GM12878 (cell line): ENCODE measurements at regions not wholly inside any gene's neighbourhood (a gene's known extent, or its start where the extent isn't known, plus 50 kb on each side); places are given as distances from the start of the nearest gene placed in this dataset.

ENCODE experiments used
- ATAC-seq: fragments of 200-7000 bp; cut with Tn5 transposase; 3 replicates; pipeline ENCODE4 v1.9.1; 2020; ENCODE audit warnings: mild to moderate bottlenecking, moderate library complexity
- BruUV-seq: library from RNA; stranded (reverse); fragments of 400-500 nt; replicated peaks from 2 replicates; lab custom pipeline; 2021; lab: Mats Ljungman, UMichigan
- CTCF ChIA-PET: fragments of 300-600 bp; sonication (Branson Sonifier 250); formaldehyde crosslinking; extraction: SDS; loops from one replicate; lab custom pipeline; 2021; ENCODE audit warnings: inconsistent platforms; lab: Yijun Ruan, JAX
- POLR2A ChIA-PET: fragments of 350-600 bp; formaldehyde crosslinking; extraction: SDS; loops from one replicate; lab custom pipeline; 2021; ENCODE audit warnings: inconsistent platforms; lab: Charles Lee
- RAD21 ChIA-PET: fragments of 300-600 bp; sonication (Branson Sonifier 250); formaldehyde crosslinking; loops from one replicate; lab custom pipeline; 2023; ENCODE audit warnings: antibody characterized with exemption; ENCODE audit not compliant: unreplicated experiment; lab: Charles Lee
- SMC1A ChIA-PET: fragments of 300-600 bp; sonication (Branson Sonifier 250); formaldehyde crosslinking; loops from one replicate; lab custom pipeline; 2023; ENCODE audit not compliant: unreplicated experiment, uncharacterized antibody; lab: Charles Lee
- DNase-seq: peaks from one replicate; pipeline ENCODE4 v3.0.0-alpha.2; 2011; ENCODE audit warnings: low read depth, low spot score
- FAIRE-seq: peaks from 3 replicates; lab custom pipeline; 2011; peaks lifted over from hg19 to GRCh38; lab: Jason Lieb, UNC
- H2AFZ ChIP-seq: 2 replicates; pipeline ENCODE4 v1.6.0; 2011; ENCODE audit warnings: low read depth, low read length, control low read depth; ENCODE audit not compliant: control insufficient read depth
- H3K27ac ChIP-seq: 2 replicates; pipeline ENCODE4 v1.5.1; 2011; ENCODE audit warnings: control low read depth; ENCODE audit not compliant: control insufficient read depth, insufficient read depth
- H3K27me3 ChIP-seq, 2 experiments: replicated peaks in 1 of 2; 2 replicates each; pipeline versions ENCODE4 v1.6.0 to v1.6.1; 2011; ENCODE audit warnings: low read length in 1 of 2; ENCODE audit not compliant: control insufficient read depth in 2 of 2, insufficient read depth in 2 of 2
- H3K36me3 ChIP-seq, 2 experiments: 2 replicates each; pipeline ENCODE4 v1.5.1; 2011; ENCODE audit warnings: low read length in 1 of 2; ENCODE audit not compliant: control insufficient read depth in 2 of 2, insufficient read depth in 2 of 2
- H3K4me1 ChIP-seq: 2 replicates; pipeline ENCODE4 v1.6.1; 2011; ENCODE audit warnings: mild to moderate bottlenecking, low read length, moderate library complexity, mixed read lengths; ENCODE audit not compliant: control insufficient read depth, insufficient read depth
- H3K4me2 ChIP-seq: 2 replicates; pipeline ENCODE4 v1.6.0; 2011; ENCODE audit warnings: control low read depth; ENCODE audit not compliant: control insufficient read depth, insufficient read depth
- H3K4me3 ChIP-seq: fragments of 200-600 bp; sonication (generic); 2 replicates; pipeline ENCODE4 v1.5.1; 2016
- H3K79me2 ChIP-seq: 2 replicates; pipeline ENCODE4 v1.6.0; 2011; ENCODE audit warnings: low read length; ENCODE audit not compliant: control insufficient read depth, insufficient read depth
- H3K9ac ChIP-seq: 2 replicates; pipeline ENCODE4 v1.8.0; 2011; ENCODE audit warnings: low read length, control low read depth, mixed read lengths; ENCODE audit not compliant: control insufficient read depth, insufficient read depth
- H3K9me3 ChIP-seq: replicated peaks from 3 replicates; pipeline ENCODE4 v1.5.1; 2011; ENCODE audit warnings: mild to moderate bottlenecking, low read length; ENCODE audit not compliant: control insufficient read depth, insufficient read depth
- H4K20me1 ChIP-seq: 2 replicates; pipeline ENCODE4 v1.6.0; 2011; ENCODE audit not compliant: control insufficient read depth, insufficient read depth
- ATF2 ChIP-seq: IDR thresholded peaks from 2 replicates; pipeline ENCODE4 v1.6.1; 2012; ENCODE audit warnings: low read length, inconsistent platforms
- ATF3 ChIP-seq: IDR thresholded peaks from 2 replicates; pipeline ENCODE4 v1.6.1; 2011; ENCODE audit warnings: low read depth, mild to moderate bottlenecking, low read length, moderate library complexity, borderline replicate concordance; ENCODE audit errors: extremely low read depth
- BACH1 ChIP-seq: fragments of 450-650 bp; IDR thresholded peaks from 2 replicates; pipeline ENCODE4 v1.6.1; 2017; ENCODE audit warnings: mild to moderate bottlenecking, borderline replicate concordance
- CBX5 ChIP-seq: sonication (generic); IDR thresholded peaks from 2 replicates; pipeline ENCODE4 v1.6.1; 2016; ENCODE audit warnings: low read depth, moderate library complexity, mild to moderate bottlenecking, inconsistent platforms
- DPF2 ChIP-seq: fragments of 450-650 bp; IDR thresholded peaks from 2 replicates; pipeline ENCODE4 v1.6.1; 2017; ENCODE audit warnings: mild to moderate bottlenecking
- ETV6 ChIP-seq, 2 experiments: fragments of 450-650 bp in 1 of 2; IDR thresholded peaks in 1 of 2; conservative IDR thresholded peaks in 1 of 2; 2 replicates each; pipeline ENCODE4 v1.6.1; 2014; ENCODE audit warnings: antibody characterized with exemption in 1 of 2, borderline replicate concordance in 1 of 2, low read depth in 1 of 2, mild to moderate bottlenecking in 1 of 2, moderate library complexity in 1 of 2
- FOS ChIP-seq: IDR thresholded peaks from 3 replicates; pipeline ENCODE4 v1.6.1; 2011; ENCODE audit warnings: borderline replicate concordance; ENCODE audit not compliant: insufficient read length; ENCODE audit errors: extremely low read depth
- FOXM1 ChIP-seq: IDR thresholded peaks from 2 replicates; pipeline ENCODE4 v1.6.1; 2012; ENCODE audit warnings: low read depth, mild to moderate bottlenecking, inconsistent platforms, low read length, moderate library complexity
- JUNB ChIP-seq: IDR thresholded peaks from 2 replicates; pipeline ENCODE4 v1.6.1; 2016; ENCODE audit warnings: antibody characterized with exemption, mild to moderate bottlenecking
- KLF5 ChIP-seq: fragments of 450-650 bp; IDR thresholded peaks from 2 replicates; pipeline ENCODE4 v1.6.1; 2014; ENCODE audit warnings: mild to moderate bottlenecking; ENCODE audit not compliant: partially characterized antibody
- MLLT1 ChIP-seq: fragments of 450-650 bp; IDR thresholded peaks from 2 replicates; pipeline ENCODE4 v1.6.1; 2016; ENCODE audit warnings: mild to moderate bottlenecking
- NFIC ChIP-seq: IDR thresholded peaks from 2 replicates; pipeline ENCODE4 v1.6.1; 2012; ENCODE audit warnings: low read depth, mild to moderate bottlenecking, inconsistent platforms, low read length, moderate library complexity
- NR2F1 ChIP-seq: fragments of 450-650 bp; conservative IDR thresholded peaks from 2 replicates; pipeline ENCODE4 v1.6.1; 2017; ENCODE audit warnings: mild to moderate bottlenecking
- PAX5 ChIP-seq: IDR thresholded peaks from 2 replicates; pipeline ENCODE4 v1.6.1; 2011; ENCODE audit warnings: low read depth, low read length, borderline replicate concordance
- POU2F2 ChIP-seq: IDR thresholded peaks from 3 replicates; pipeline ENCODE4 v1.6.1; 2011; ENCODE audit warnings: low read depth, mild to moderate bottlenecking, low read length, borderline replicate concordance
- SMARCA5 ChIP-seq: fragments of 450-650 bp; IDR thresholded peaks from 2 replicates; pipeline ENCODE4 v1.6.1; 2017; ENCODE audit warnings: mild to moderate bottlenecking
- USF2 ChIP-seq: IDR thresholded peaks from 2 replicates; pipeline ENCODE4 v1.6.1; 2011; ENCODE audit warnings: low read depth, low read length, improper control_type of control experiment, borderline replicate concordance
- YY1 ChIP-seq: IDR thresholded peaks from 2 replicates; pipeline ENCODE4 v1.6.1; 2011; ENCODE audit warnings: low read depth, mild to moderate bottlenecking, low read length
- ZBED1 ChIP-seq: IDR thresholded peaks from 2 replicates; pipeline ENCODE4 v1.6.1; 2016; ENCODE audit warnings: borderline replicate concordance
- ZNF274 ChIP-seq: IDR thresholded peaks from one replicate; pipeline ENCODE4 v1.8.0; 2011; ENCODE audit not compliant: insufficient read length, insufficient read depth
- WGBS: methylation state at CpG from one replicate; pipeline ENCODE4 v1.1.6; 2016; ENCODE audit warnings: low lambda C conversion rate; ENCODE audit not compliant: insufficient replicate concordance, insufficient coverage; ENCODE audit errors: missing lambda C conversion rate; 5-methylcytosine and 5-hydroxymethylcytosine counted together
- in situ Hi-C: fragments of 300-500 bp; cut with MboI; formaldehyde crosslinking; loops from 9 replicates; pipeline ENCODE4 v1.14.3; 2018; ENCODE audit warnings: mixed read lengths
- intact Hi-C: fragments of 100-400 bp; cut with micrococcal nuclease; formaldehyde crosslinking; loops from one replicate; pipeline ENCODE4 v1.14.2; 2022; ENCODE audit not compliant: unreplicated experiment

GRCh38 chr16:79269211-79269863 is 331.2 kb downstream of the MAF start:
- Histone ChIP-seq H3K4me1 (peaks cover 11% of the 10 kb centered on the region), H4K20me1 (no peaks in the 10 kb centered on the region), H3K27ac (no peak overlapping the region), H3K79me2 (no peaks in the 10 kb centered on the region), H3K9me3 (no peaks in the 10 kb centered on the region; the same call in 2 of the 3 replicates), H3K27me3 (no peaks in the 10 kb centered on the region), H2AFZ (no peak overlapping the region), H3K4me2 (peak overlapping the region; percentile 22), H3K4me3 (no peak overlapping the region), H3K36me3 (no peaks in the 10 kb centered on the region), H3K9ac (no peak overlapping the region)
- DNase-seq, result peak; percentile 61
- ChIA-PET RAD21 (no interaction called here), POLR2A (no interaction called here), SMC1A (no interaction called here), CTCF (no interaction called here)
- intact Hi-C loops, result loop anchor here (10.0 kb wide), 1 partner anchor 345 kb away; no protein-coding TSS in a partner anchor
- in situ Hi-C loops, result no loop called here
- FAIRE-seq, result peak; percentile 7
- BruUV-seq, result no TSS peak
- WGBS, result 2% methylated on average over 8 of the region's 8 CpGs
- ATAC-seq, result peak; percentile 66
- no peak for TF ChIP-seq ZNF274
- 0 out of 2 replicates have a peak, but pooled peaks have one; percentile 50 for TF ChIP-seq CBX5
- TF ChIP-seq USF2, result no peak
- TF ChIP-seq FOS, result no peak
- no peak for TF ChIP-seq BACH1
- TF ChIP-seq NR2F1, result 0 out of 2 replicates have a peak, but pooled peaks have one; percentile 26
- peak; percentile 76 for TF ChIP-seq JUNB
- TF ChIP-seq ETV6 (conservative IDR thresholded peaks at IDR 0.05 in 1 of 2, IDR thresholded peaks at IDR 0.05 in 1 of 2; ENCODE audit: borderline replicate concordance in 1 of 2, low read depth in 1 of 2), result peak in 1 of 2 experiments; percentile 80; a peak in 2 of 4 replicates
- no peak for TF ChIP-seq ZBED1
- TF ChIP-seq PAX5, result peak; percentile 68; the same call in 1 of the 2 replicates
- TF ChIP-seq MLLT1, result no peak
- no peak for TF ChIP-seq KLF5
- TF ChIP-seq YY1, result peak; percentile 39; the same call in 1 of the 2 replicates
- TF ChIP-seq SMARCA5, result no peak
- TF ChIP-seq NFIC, result peak; percentile 53
- peak; percentile 74 for TF ChIP-seq ATF2
- TF ChIP-seq POU2F2, result peak; percentile 94; the same call in 2 of the 3 replicates
- no peak for TF ChIP-seq ATF3
- TF ChIP-seq DPF2, result no peak
- 0 out of 2 replicates have a peak, but pooled peaks have one; percentile 21 for TF ChIP-seq FOXM1
